ENCODE measurements at regions not wholly inside any gene's neighbourhood (a gene's known extent, or its start where the extent isn't known, plus 50 kb on each side); places are given as distances from the start of the nearest gene placed in this dataset.
"Not testable (repeated sequence)": the region's sequence is repeated elsewhere in the genome, so short reads cannot be mapped to it uniquely, and the experiment has no call there.

GRCh38 chr9:63812822-63813221 is 1472.2 kb downstream of the FOXD4L5 start:
- H3K4me3 Mint-ChIP-seq; H3K27me3 ChIP-seq (replicated peaks in 1 of 4; ENCODE audit: control extremely low read depth in 1 of 4, control insufficient read depth in 3 of 4, insufficient read depth in 4 of 4, low read length in 3 of 4); H3K36me3 ChIP-seq (replicated peaks in 1 of 2; ENCODE audit: control extremely low read depth in 1 of 2, control insufficient read depth in 1 of 2, extremely low read depth in 1 of 2, insufficient read depth in 2 of 2, low read length in 1 of 2); H3K79me2 ChIP-seq (ENCODE audit: control insufficient read depth, insufficient read depth, low read length); H3K27me3 Mint-ChIP-seq; POLR2A ChIA-PET; H3K27ac ChIP-seq (ENCODE audit: low read length in 2 of 2); DNase-seq; H4K20me1 ChIP-seq (ENCODE audit: control insufficient read depth, insufficient read depth, low read length, poor library complexity, severe bottlenecking); H3K9me3 Mint-ChIP-seq (ENCODE audit: insufficient read depth); H3K4me3 ChIP-seq (ENCODE audit: control extremely low read depth in 1 of 5, extremely low read depth in 1 of 5, insufficient read depth in 1 of 5, low read depth in 2 of 5, low read length in 4 of 5); H3K9ac ChIP-seq (ENCODE audit: low read length); intact Hi-C loops (cut with micrococcal nuclease); CTCF ChIA-PET; H3K4me2 ChIP-seq (replicated peaks; ENCODE audit: low read depth, low read length, poor library complexity, severe bottlenecking); H3K27ac Mint-ChIP-seq; H2AFZ ChIP-seq (ENCODE audit: insufficient read depth, low read depth, low read length, poor library complexity, severe bottlenecking): not testable (repeated sequence)
- Histone ChIP-seq H3K9me3 (ENCODE audit: control extremely low read depth in 1 of 3, control insufficient read depth in 2 of 3, insufficient read depth in 1 of 3, low read length in 2 of 3) (peaks cover 0 to 22% (median under 1%) of the 10 kb centered on the region in 3 donors), H3K4me1 (ENCODE audit: control insufficient read depth in 2 of 2, insufficient read depth in 2 of 2, low read length in 2 of 2) (peaks cover 6 to 12% of the 10 kb centered on the region in 2 donors)
- ATAC-seq (ENCODE audit: low read depth) = peak; percentile 45
- H3K4me1 Mint-ChIP-seq = peaks cover 11% of the 10 kb centered on the region
- 37% methylated on average over 29 of the region's 34 CpGs for WGBS (ENCODE audit: insufficient coverage)

DNA sequence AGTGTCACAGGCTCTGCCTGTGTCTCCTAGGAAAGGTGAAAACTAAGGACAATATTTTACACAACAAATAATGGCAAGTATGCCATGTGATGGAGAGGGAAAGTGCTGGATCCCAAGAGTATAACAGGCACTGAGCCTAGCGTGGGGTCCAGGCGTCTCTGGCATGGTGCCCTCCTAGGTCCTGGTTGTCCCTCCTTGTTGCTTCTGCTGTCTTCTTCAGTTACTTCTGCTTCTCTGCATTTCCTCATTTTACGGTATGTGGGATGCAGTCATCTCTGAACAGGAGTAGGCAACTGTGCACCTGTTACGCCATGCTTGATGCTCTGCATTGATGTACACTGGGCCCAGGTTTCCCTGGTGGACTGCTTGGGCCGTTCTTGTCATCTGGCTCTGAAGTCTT is 1480.8 kb downstream of the FOXD4L5 start:
- H3K9ac ChIP-seq (ENCODE audit: low read length); H3K4me1 ChIP-seq (ENCODE audit: control insufficient read depth in 2 of 2, insufficient read depth in 2 of 2, low read length in 2 of 2); H3K4me3 Mint-ChIP-seq; H3K27me3 ChIP-seq (replicated peaks in 1 of 4; ENCODE audit: control extremely low read depth in 1 of 4, control insufficient read depth in 3 of 4, insufficient read depth in 4 of 4, low read length in 3 of 4); H3K4me2 ChIP-seq (replicated peaks; ENCODE audit: low read depth, low read length, poor library complexity, severe bottlenecking); H3K36me3 ChIP-seq (replicated peaks in 1 of 2; ENCODE audit: control extremely low read depth in 1 of 2, control insufficient read depth in 1 of 2, extremely low read depth in 1 of 2, insufficient read depth in 2 of 2, low read length in 1 of 2); H2AFZ ChIP-seq (ENCODE audit: insufficient read depth, low read depth, low read length, poor library complexity, severe bottlenecking); CTCF ChIA-PET; H3K79me2 ChIP-seq (ENCODE audit: control insufficient read depth, insufficient read depth, low read length); H3K4me1 Mint-ChIP-seq; H3K27ac Mint-ChIP-seq; POLR2A ChIA-PET; H4K20me1 ChIP-seq (ENCODE audit: control insufficient read depth, insufficient read depth, low read length, poor library complexity, severe bottlenecking); H3K27ac ChIP-seq (ENCODE audit: low read length in 2 of 2); H3K27me3 Mint-ChIP-seq; intact Hi-C loops (cut with micrococcal nuclease); H3K4me3 ChIP-seq (ENCODE audit: control extremely low read depth in 1 of 5, extremely low read depth in 1 of 5, insufficient read depth in 1 of 5, low read depth in 2 of 5, low read length in 4 of 5); H3K9me3 ChIP-seq (ENCODE audit: control extremely low read depth in 1 of 3, control insufficient read depth in 2 of 3, insufficient read depth in 1 of 3, low read length in 2 of 3); ATAC-seq (ENCODE audit: low read depth); DNase-seq: not testable (repeated sequence)
- WGBS (ENCODE audit: insufficient coverage) = 80% methylated on average over 4 of the region's 5 CpGs
- peaks cover 11% of the 10 kb centered on the region for H3K9me3 Mint-ChIP-seq (ENCODE audit: insufficient read depth)

DNA sequence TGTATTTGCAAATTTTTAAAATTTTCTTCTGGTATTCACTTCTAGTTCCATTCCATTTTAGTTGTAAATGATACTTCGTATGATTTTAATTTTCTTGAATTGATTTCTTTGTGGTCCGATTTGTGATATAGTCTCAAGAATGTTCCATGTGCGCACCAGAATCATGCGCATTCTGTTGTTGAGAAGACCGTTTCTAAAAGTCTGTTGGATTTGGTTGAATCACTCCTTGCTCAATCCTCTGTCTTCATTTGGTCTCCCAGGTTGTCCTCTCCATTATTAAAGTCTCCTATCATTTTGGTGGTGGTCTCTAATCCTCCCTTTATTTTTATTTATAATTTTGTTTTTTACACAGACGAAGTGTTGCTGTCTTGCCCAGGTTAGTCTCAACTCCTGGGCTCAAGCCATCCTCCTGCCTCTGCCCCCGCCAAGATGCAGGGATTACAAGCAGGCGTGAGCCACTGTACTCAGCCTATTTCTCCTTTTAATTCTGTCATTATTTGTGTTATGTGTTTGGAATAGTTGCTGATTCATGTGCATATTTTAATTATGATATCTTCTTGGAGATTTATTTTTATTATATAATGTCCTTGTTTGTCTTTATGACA is 1490.8 kb downstream of the FOXD4L5 start:
- WGBS (ENCODE audit: insufficient coverage) = 55% methylated on average over 5 of the region's 8 CpGs
- ATAC-seq (ENCODE audit: low read depth); H3K4me1 Mint-ChIP-seq; CTCF ChIA-PET; H4K20me1 ChIP-seq (ENCODE audit: control insufficient read depth, insufficient read depth, low read length, poor library complexity, severe bottlenecking); H3K4me3 ChIP-seq (ENCODE audit: control extremely low read depth in 1 of 5, extremely low read depth in 1 of 5, insufficient read depth in 1 of 5, low read depth in 2 of 5, low read length in 4 of 5); DNase-seq; H3K9ac ChIP-seq (ENCODE audit: low read length); H3K27ac ChIP-seq (ENCODE audit: low read length in 2 of 2); H3K79me2 ChIP-seq (ENCODE audit: control insufficient read depth, insufficient read depth, low read length); H3K4me2 ChIP-seq (replicated peaks; ENCODE audit: low read depth, low read length, poor library complexity, severe bottlenecking); H3K27ac Mint-ChIP-seq; intact Hi-C loops (cut with micrococcal nuclease); H3K27me3 Mint-ChIP-seq; POLR2A ChIA-PET; H3K4me1 ChIP-seq (ENCODE audit: control insufficient read depth in 2 of 2, insufficient read depth in 2 of 2, low read length in 2 of 2); H3K36me3 ChIP-seq (replicated peaks in 1 of 2; ENCODE audit: control extremely low read depth in 1 of 2, control insufficient read depth in 1 of 2, extremely low read depth in 1 of 2, insufficient read depth in 2 of 2, low read length in 1 of 2); H2AFZ ChIP-seq (ENCODE audit: insufficient read depth, low read depth, low read length, poor library complexity, severe bottlenecking); H3K27me3 ChIP-seq (replicated peaks in 1 of 4; ENCODE audit: control extremely low read depth in 1 of 4, control insufficient read depth in 3 of 4, insufficient read depth in 4 of 4, low read length in 3 of 4); H3K4me3 Mint-ChIP-seq; H3K9me3 ChIP-seq (ENCODE audit: control extremely low read depth in 1 of 3, control insufficient read depth in 2 of 3, insufficient read depth in 1 of 3, low read length in 2 of 3): not testable (repeated sequence)
- peaks cover 13% of the 10 kb centered on the region for H3K9me3 Mint-ChIP-seq (ENCODE audit: insufficient read depth)

DNA sequence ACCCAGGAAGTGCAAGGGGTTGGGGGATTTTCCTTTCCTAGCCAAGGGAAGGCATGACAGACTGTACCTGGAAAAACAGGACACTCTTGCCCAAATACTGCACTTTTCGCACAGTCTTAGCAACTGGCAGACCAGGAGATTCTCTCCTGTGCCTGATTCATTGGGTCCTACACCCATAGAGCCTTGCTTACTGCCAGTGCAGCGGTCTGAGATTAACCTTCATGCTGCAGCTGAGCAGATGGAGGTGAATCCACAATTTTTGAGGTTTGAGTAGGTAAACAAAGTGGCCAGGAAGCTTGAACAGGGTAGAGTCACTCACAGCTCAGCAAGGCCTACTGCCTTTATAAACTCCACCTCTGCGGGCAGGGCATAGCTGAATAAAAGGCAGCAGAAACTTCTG is 1497.6 kb downstream of the FOXD4L5 start:
- H4K20me1 ChIP-seq (ENCODE audit: control insufficient read depth, insufficient read depth, low read length, poor library complexity, severe bottlenecking); intact Hi-C loops (cut with micrococcal nuclease); H3K27ac ChIP-seq (ENCODE audit: low read length in 2 of 2); ATAC-seq (ENCODE audit: low read depth); H3K4me1 ChIP-seq (ENCODE audit: control insufficient read depth in 2 of 2, insufficient read depth in 2 of 2, low read length in 2 of 2); H3K27ac Mint-ChIP-seq; DNase-seq; H3K4me1 Mint-ChIP-seq; H2AFZ ChIP-seq (ENCODE audit: insufficient read depth, low read depth, low read length, poor library complexity, severe bottlenecking); H3K27me3 ChIP-seq (replicated peaks in 1 of 4; ENCODE audit: control extremely low read depth in 1 of 4, control insufficient read depth in 3 of 4, insufficient read depth in 4 of 4, low read length in 3 of 4); CTCF ChIA-PET; H3K79me2 ChIP-seq (ENCODE audit: control insufficient read depth, insufficient read depth, low read length); H3K9me3 ChIP-seq (ENCODE audit: control extremely low read depth in 1 of 3, control insufficient read depth in 2 of 3, insufficient read depth in 1 of 3, low read length in 2 of 3); H3K27me3 Mint-ChIP-seq; H3K4me3 ChIP-seq (ENCODE audit: control extremely low read depth in 1 of 5, extremely low read depth in 1 of 5, insufficient read depth in 1 of 5, low read depth in 2 of 5, low read length in 4 of 5); H3K9ac ChIP-seq (ENCODE audit: low read length); H3K4me3 Mint-ChIP-seq; H3K36me3 ChIP-seq (replicated peaks in 1 of 2; ENCODE audit: control extremely low read depth in 1 of 2, control insufficient read depth in 1 of 2, extremely low read depth in 1 of 2, insufficient read depth in 2 of 2, low read length in 1 of 2); POLR2A ChIA-PET; H3K4me2 ChIP-seq (replicated peaks; ENCODE audit: low read depth, low read length, poor library complexity, severe bottlenecking): not testable (repeated sequence)
- H3K9me3 Mint-ChIP-seq (ENCODE audit: insufficient read depth) = peaks cover 12% of the 10 kb centered on the region
- 40% methylated on average over 1 of the region's 3 CpGs for WGBS (ENCODE audit: insufficient coverage)
